Transverse colon (tissue), 4 donors: ENCODE measurements at regions not wholly inside any gene's neighbourhood (a gene's known extent, or its start where the extent isn't known, plus 50 kb on each side); places are given as distances from the start of the nearest gene placed in this dataset.

Source experiments
- DNase-seq: peaks from one replicate; pipeline ENCODE4 v3.0.0-alpha.2; 2019
- H3K27ac ChIP-seq, 4 donors: fragments of 200-600 bp; sonication (generic); 2 replicates each; pipeline ENCODE4 v1.5.1; 2016 to 2018; ENCODE audit warnings: inconsistent platforms in 4 of 4
- H3K27me3 ChIP-seq: fragments of 200-600 bp; sonication (generic); 2 replicates; pipeline ENCODE4 v1.5.1; 2017; ENCODE audit warnings: inconsistent platforms
- H3K36me3 ChIP-seq, 4 donors: fragments of 200-600 bp; sonication (generic); 2 replicates each; pipeline ENCODE4 v1.5.1; 2017 to 2019; ENCODE audit warnings: inconsistent platforms in 4 of 4
- H3K4me1 ChIP-seq, 4 donors: fragments of 200-600 bp; sonication (generic); 2 replicates each; pipeline ENCODE4 v1.5.1; 2017 to 2020; ENCODE audit warnings: inconsistent platforms in 4 of 4
- H3K4me3 ChIP-seq, 4 donors: fragments of 200-600 bp; sonication (generic); 1 replicate in 1 of 4; 2 replicates in 3 of 4; pipeline versions ENCODE4 v1.5.1 to v1.6.1; 2017 to 2019; ENCODE audit warnings: inconsistent platforms in 4 of 4
- H3K9me3 ChIP-seq, 2 donors: fragments of 200-600 bp; sonication (generic); 2 replicates each; pipeline ENCODE4 v1.5.1; 2017 to 2019; ENCODE audit warnings: inconsistent platforms in 2 of 2
- POLR2A ChIP-seq: fragments of 450-650 bp; IDR thresholded peaks from one replicate; pipeline ENCODE4 v1.6.1; 2016; ENCODE audit warnings: antibody characterized with exemption, mild to moderate bottlenecking, moderate library complexity
- POLR2AphosphoS5 ChIP-seq, 3 donors: sonication (generic); formaldehyde crosslinking; IDR thresholded peaks; one replicate each; pipeline ENCODE4 v1.6.1; 2016; ENCODE audit warnings: antibody characterized with exemption in 3 of 3
- WGBS, 2 donors: methylation state at CpG; one replicate each; pipeline ENCODE4 v1.1.5; 2018; ENCODE audit warnings: low coverage in 1 of 2; 5-methylcytosine and 5-hydroxymethylcytosine counted together
- in situ Hi-C, 4 donors: fragments of 200-750 bp; cut with MboI; loops; one replicate each; pipeline versions ENCODE4 v1.15.0 to v1.15.1; 2017; ENCODE audit warnings: low sequenced_read_pairs in 3 of 4, low pct_ligation_motif_present in 1 of 4, low pct_unique_long_range_greater_than_20kb in 1 of 4
- intact Hi-C: fragments of 100-400 bp; cut with DNase I; formaldehyde crosslinking; loops from one replicate; pipeline ENCODE4 v1.15.1; 2023; ENCODE audit warnings: low total_unique reads

DNA sequence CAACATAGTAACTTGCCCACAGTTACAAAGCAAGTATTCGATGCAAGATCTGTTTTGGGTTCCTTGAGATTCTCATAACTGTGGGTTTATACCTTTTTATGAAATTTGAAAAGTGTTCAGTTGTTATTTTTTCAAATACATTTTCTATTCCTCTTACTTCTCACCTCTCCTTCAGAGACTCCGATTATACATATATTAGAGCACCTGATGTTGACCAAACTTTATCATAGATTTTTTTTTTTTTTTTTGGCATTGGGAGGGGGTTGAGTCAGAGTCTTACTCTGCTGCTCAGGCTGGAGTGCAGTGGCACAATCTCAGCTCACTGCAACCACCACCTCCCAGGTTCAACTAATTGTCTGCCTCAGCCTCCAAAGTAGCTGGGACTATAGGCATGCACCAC is 51.3 kb upstream of the RBBP6 start:
- no peaks in the 10 kb centered on the region for H3K36me3 ChIP-seq
- H3K27me3 ChIP-seq = peaks cover 3% of the 10 kb centered on the region
- WGBS, 2 donors = 56 to 64% methylated on average over 2 of the region's 2 CpGs
- H3K4me1 ChIP-seq = no peaks in the 10 kb centered on the region
- intact Hi-C loops (no loop called here), in situ Hi-C loops (no loop called here)
- no peak for DNase-seq
- H3K9me3 ChIP-seq = no peaks in the 10 kb centered on the region
- H3K27ac ChIP-seq = no peak overlapping the region
- TF ChIP-seq POLR2A (no peak), POLR2AphosphoS5 (IDR thresholded peaks at IDR 0.05) (no peak)
- H3K4me3 ChIP-seq = no peak overlapping the region
